ENCODE measurements at regions not wholly inside any gene's neighbourhood (a gene's known extent, or its start where the extent isn't known, plus 50 kb on each side); places are given as distances from the start of the nearest gene placed in this dataset.

- no peak for DNase-seq
Observed at GRCh38 chr9:18353473-18353872, 120.5 kb upstream of the ADAMTSL1 start.

- no peak for DNase-seq
Observed at GRCh38 chr9:18357321-18357720, 116.6 kb upstream of the ADAMTSL1 start.

- DNase-seq, result no peak
Observed at GRCh38 chr9:18358325-18358724, 115.6 kb upstream of the ADAMTSL1 start.

- DNase-seq, result no peak
Observed at GRCh38 chr9:18359335-18359734, 114.6 kb upstream of the ADAMTSL1 start.

- no peak for DNase-seq
Observed at GRCh38 chr9:18360005-18360404, 113.9 kb upstream of the ADAMTSL1 start.

- DNase-seq, result no peak
Observed at GRCh38 chr9:18361646-18362045, 112.3 kb upstream of the ADAMTSL1 start.

- no peak for DNase-seq
Observed at GRCh38 chr9:18362166-18362565, 111.8 kb upstream of the ADAMTSL1 start.

- DNase-seq, result no peak
Observed at GRCh38 chr9:18362901-18363685, 110.9 kb upstream of the ADAMTSL1 start.

- no peak for DNase-seq
Observed at GRCh38 chr9:18365651-18366050, 108.3 kb upstream of the ADAMTSL1 start.

GRCh38 chr9:18366184-18366583 is 107.8 kb upstream of the ADAMTSL1 start:
- DNase-seq, result no peak

- no peak for DNase-seq
Observed at GRCh38 chr9:18368206-18368605, 105.7 kb upstream of the ADAMTSL1 start.

GRCh38 chr9:18371141-18371540 is 102.8 kb upstream of the ADAMTSL1 start:
- no peak for DNase-seq

- no peak for DNase-seq
Observed at GRCh38 chr9:18371621-18372020, 102.3 kb upstream of the ADAMTSL1 start.

GRCh38 chr9:18379073-18379811 is 94.7 kb upstream of the ADAMTSL1 start:
- DNase-seq, result no peak

- no peak for DNase-seq
Observed at GRCh38 chr9:18382243-18382642, 91.7 kb upstream of the ADAMTSL1 start.

GRCh38 chr9:18384066-18384465 is 89.9 kb upstream of the ADAMTSL1 start:
- DNase-seq, result no peak

- no peak for DNase-seq
Observed at GRCh38 chr9:18385696-18386490, 88.1 kb upstream of the ADAMTSL1 start.

- DNase-seq, result no peak
Observed at GRCh38 chr9:18390393-18390792, 83.6 kb upstream of the ADAMTSL1 start.

- no peak for DNase-seq
Observed at GRCh38 chr9:18393340-18394130, 80.4 kb upstream of the ADAMTSL1 start.

GRCh38 chr9:18394847-18395351 is 79.1 kb upstream of the ADAMTSL1 start:
- no peak for DNase-seq

- DNase-seq, result no peak
Observed at GRCh38 chr9:18396102-18396728, 77.7 kb upstream of the ADAMTSL1 start.

- no peak for DNase-seq
Observed at GRCh38 chr9:18397076-18397475, 76.9 kb upstream of the ADAMTSL1 start.

Measured in T-helper 1 cell (primary cell).